ENCODE measurements at regions not wholly inside any gene's neighbourhood (a gene's known extent, or its start where the extent isn't known, plus 50 kb on each side); places are given as distances from the start of the nearest gene placed in this dataset.

- DNase-seq (ENCODE audit: low spot score) = no peak
Observed at GRCh38 chr9:107989544-107989943, 500.0 kb upstream of the KLF4 start.

- DNase-seq (ENCODE audit: low spot score) = no peak
Observed at GRCh38 chr9:107989099-107989498, 499.5 kb upstream of the KLF4 start.

GRCh38 chr9:107984956-107985355 lies 495.4 kb upstream of the KLF4 start:
- DNase-seq (ENCODE audit: low spot score) = no peak

GRCh38 chr9:107983762-107984161 lies 494.2 kb upstream of the KLF4 start:
- DNase-seq (ENCODE audit: low spot score) = no peak

- DNase-seq (ENCODE audit: low spot score) = no peak
Observed at GRCh38 chr9:107983181-107983603, 493.6 kb upstream of the KLF4 start.

GRCh38 chr9:107982745-107983144 lies 493.2 kb upstream of the KLF4 start:
- DNase-seq (ENCODE audit: low spot score) = no peak

- DNase-seq (ENCODE audit: low spot score) = no peak
Observed at GRCh38 chr9:107982001-107982400, 492.4 kb upstream of the KLF4 start.

GRCh38 chr9:107980984-107981383 lies 491.4 kb upstream of the KLF4 start:
- no peak for DNase-seq (ENCODE audit: low spot score)

- DNase-seq (ENCODE audit: low spot score) = no peak
Observed at GRCh38 chr9:107976767-107977166, 487.2 kb upstream of the KLF4 start.

GRCh38 chr9:107975426-107976010 lies 485.9 kb upstream of the KLF4 start:
- no peak for DNase-seq (ENCODE audit: low spot score)

- DNase-seq (ENCODE audit: low spot score) = no peak
Observed at GRCh38 chr9:107973451-107973850, 483.9 kb upstream of the KLF4 start.

GRCh38 chr9:107972346-107972745 lies 482.8 kb upstream of the KLF4 start:
- no peak for DNase-seq (ENCODE audit: low spot score)

- no peak for DNase-seq (ENCODE audit: low spot score)
Observed at GRCh38 chr9:107971241-107971640, 481.7 kb upstream of the KLF4 start.

- no peak for DNase-seq (ENCODE audit: low spot score)
Observed at GRCh38 chr9:107970726-107971125, 481.2 kb upstream of the KLF4 start.

- DNase-seq (ENCODE audit: low spot score) = no peak
Observed at GRCh38 chr9:107969727-107970126, 480.2 kb upstream of the KLF4 start.

GRCh38 chr9:107969141-107969540 lies 479.6 kb upstream of the KLF4 start:
- DNase-seq (ENCODE audit: low spot score) = no peak

- DNase-seq (ENCODE audit: low spot score) = no peak
Observed at GRCh38 chr9:107963246-107963645, 473.7 kb upstream of the KLF4 start.

GRCh38 chr9:107960916-107961315 lies 471.3 kb upstream of the KLF4 start:
- DNase-seq (ENCODE audit: low spot score) = no peak

- DNase-seq (ENCODE audit: low spot score) = no peak
Observed at GRCh38 chr9:107954312-107954711, 464.7 kb upstream of the KLF4 start.

GRCh38 chr9:107953556-107954125 lies 464.1 kb upstream of the KLF4 start:
- DNase-seq (ENCODE audit: low spot score) = no peak

- no peak for DNase-seq (ENCODE audit: low spot score)
Observed at GRCh38 chr9:107952773-107953172, 463.2 kb upstream of the KLF4 start.

- no peak for DNase-seq (ENCODE audit: low spot score)
Observed at GRCh38 chr9:107951511-107951910, 461.9 kb upstream of the KLF4 start.

GRCh38 chr9:107949061-107949460 lies 459.5 kb upstream of the KLF4 start:
- DNase-seq (ENCODE audit: low spot score) = no peak

- DNase-seq (ENCODE audit: low spot score) = no peak
Observed at GRCh38 chr9:107948601-107949000, 459.0 kb upstream of the KLF4 start.

All from NAMALWA (cell line).